ENCODE measurements at regions not wholly inside any gene's neighbourhood (a gene's known extent, or its start where the extent isn't known, plus 50 kb on each side); places are given as distances from the start of the nearest gene placed in this dataset.

DNA sequence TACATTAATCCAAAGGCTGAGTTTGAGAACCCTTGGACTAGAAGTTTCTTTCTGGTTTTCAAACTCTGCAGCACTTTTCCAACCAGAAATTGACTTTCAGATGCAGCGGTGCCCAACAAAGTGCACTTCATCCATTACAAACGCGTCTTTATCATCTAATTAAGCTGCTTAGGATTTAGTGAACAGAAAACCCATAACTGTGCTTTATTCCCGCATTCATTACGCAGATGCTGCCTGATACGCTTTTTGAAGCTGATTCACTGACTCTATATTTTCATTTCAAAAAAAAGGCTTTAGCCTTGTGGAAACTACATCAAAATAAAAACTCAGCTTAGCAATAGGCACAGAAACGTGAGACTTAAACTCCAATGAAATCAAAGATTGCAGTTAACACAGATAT, 69.8 kb upstream of the CTXND1 start:
- TF ChIP-seq, protein P1, sequence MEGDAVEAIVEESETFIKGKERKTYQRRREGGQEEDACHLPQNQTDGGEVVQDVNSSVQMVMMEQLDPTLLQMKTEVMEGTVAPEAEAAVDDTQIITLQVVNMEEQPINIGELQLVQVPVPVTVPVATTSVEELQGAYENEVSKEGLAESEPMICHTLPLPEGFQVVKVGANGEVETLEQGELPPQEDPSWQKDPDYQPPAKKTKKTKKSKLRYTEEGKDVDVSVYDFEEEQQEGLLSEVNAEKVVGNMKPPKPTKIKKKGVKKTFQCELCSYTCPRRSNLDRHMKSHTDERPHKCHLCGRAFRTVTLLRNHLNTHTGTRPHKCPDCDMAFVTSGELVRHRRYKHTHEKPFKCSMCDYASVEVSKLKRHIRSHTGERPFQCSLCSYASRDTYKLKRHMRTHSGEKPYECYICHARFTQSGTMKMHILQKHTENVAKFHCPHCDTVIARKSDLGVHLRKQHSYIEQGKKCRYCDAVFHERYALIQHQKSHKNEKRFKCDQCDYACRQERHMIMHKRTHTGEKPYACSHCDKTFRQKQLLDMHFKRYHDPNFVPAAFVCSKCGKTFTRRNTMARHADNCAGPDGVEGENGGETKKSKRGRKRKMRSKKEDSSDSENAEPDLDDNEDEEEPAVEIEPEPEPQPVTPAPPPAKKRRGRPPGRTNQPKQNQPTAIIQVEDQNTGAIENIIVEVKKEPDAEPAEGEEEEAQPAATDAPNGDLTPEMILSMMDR (IDR thresholded peaks at IDR 0.05): no peak
- TF ChIP-seq EZH2 (IDR thresholded peaks at IDR 0.05; ENCODE audit: borderline replicate concordance, insufficient read depth, low read depth, low read length, poor library complexity, severe bottlenecking): no peak
